SK-N-SH treated with all-trans-retinoic acid at 6 μM for 48 hours (cell line): ENCODE measurements at regions not wholly inside any gene's neighbourhood (a gene's known extent, or its start where the extent isn't known, plus 50 kb on each side); places are given as distances from the start of the nearest gene placed in this dataset.

Source experiments
- ARNTL ChIP-seq: fragments of 450-650 bp; formaldehyde crosslinking; IDR thresholded peaks from 2 replicates; pipeline ENCODE4 v1.5.0; 2020; ENCODE audit warnings: low read depth, mild to moderate bottlenecking, moderate library complexity, borderline replicate concordance
- GLIS3 ChIP-seq: fragments of 250-450 bp; sonication (Bioruptor Pico); IDR thresholded peaks from 2 replicates; pipeline ENCODE4 v1.5.0; 2020; ENCODE audit warnings: mild to moderate bottlenecking, moderate library complexity
- ISL1 ChIP-seq: fragments of 250-450 bp; sonication (Bioruptor Pico); IDR thresholded peaks from 2 replicates; pipeline ENCODE4 v2.1.2; 2022; ENCODE audit warnings: mild to moderate bottlenecking, moderate library complexity
- OSR1 ChIP-seq: fragments of 250-450 bp; sonication (Bioruptor Pico); IDR thresholded peaks from 2 replicates; pipeline ENCODE4 v1.8.0; 2022; ENCODE audit warnings: moderate library complexity, mild to moderate bottlenecking, inconsistent platforms
- RARB ChIP-seq: fragments of 250-450 bp; sonication (Bioruptor Pico); IDR thresholded peaks from 2 replicates; pipeline ENCODE4 v1.8.0; 2021; ENCODE audit warnings: mild to moderate bottlenecking, moderate library complexity
- TCF4 ChIP-seq: fragments of 250-450 bp; sonication (Bioruptor Pico); IDR thresholded peaks from 2 replicates; pipeline ENCODE4 v1.8.0; 2021; ENCODE audit warnings: mild to moderate bottlenecking, moderate library complexity, borderline replicate concordance
- ZFP30 ChIP-seq: fragments of 450-650 bp; formaldehyde crosslinking; IDR thresholded peaks from 2 replicates; pipeline ENCODE4 v1.5.0; 2022; ENCODE audit warnings: mild to moderate bottlenecking, moderate library complexity
- ZNF8 ChIP-seq: fragments of 450-650 bp; formaldehyde crosslinking; IDR thresholded peaks from 2 replicates; pipeline ENCODE4 v1.5.0; 2020; ENCODE audit warnings: mild to moderate bottlenecking, moderate library complexity
- TF ChIP-seq, protein P1 (sequence below): fragments of 250-450 bp; sonication (Bioruptor Pico); IDR thresholded peaks from 2 replicates; pipeline ENCODE4 v1.8.0; 2021; ENCODE audit warnings: low read depth, mild to moderate bottlenecking, moderate library complexity, borderline replicate concordance
- TF ChIP-seq, protein P2 (sequence below): fragments of 250-450 bp; sonication (Bioruptor Pico); IDR thresholded peaks from 2 replicates; pipeline ENCODE4 v1.8.0; 2020; ENCODE audit warnings: mild to moderate bottlenecking, moderate library complexity, borderline replicate concordance
- TF ChIP-seq, protein P3 (sequence below): fragments of 250-450 bp; sonication (Bioruptor Pico); IDR thresholded peaks from 2 replicates; pipeline ENCODE4 v1.5.1; 2021; ENCODE audit warnings: mild to moderate bottlenecking, moderate library complexity
- TF ChIP-seq, protein P4 (sequence below): fragments of 250-450 bp; sonication (Bioruptor Pico); IDR thresholded peaks from 2 replicates; pipeline ENCODE4 v1.5.1; 2020; ENCODE audit warnings: low read depth, mild to moderate bottlenecking, moderate library complexity

- no peak for TF ChIP-seq TCF4
- TF ChIP-seq, protein P1, sequence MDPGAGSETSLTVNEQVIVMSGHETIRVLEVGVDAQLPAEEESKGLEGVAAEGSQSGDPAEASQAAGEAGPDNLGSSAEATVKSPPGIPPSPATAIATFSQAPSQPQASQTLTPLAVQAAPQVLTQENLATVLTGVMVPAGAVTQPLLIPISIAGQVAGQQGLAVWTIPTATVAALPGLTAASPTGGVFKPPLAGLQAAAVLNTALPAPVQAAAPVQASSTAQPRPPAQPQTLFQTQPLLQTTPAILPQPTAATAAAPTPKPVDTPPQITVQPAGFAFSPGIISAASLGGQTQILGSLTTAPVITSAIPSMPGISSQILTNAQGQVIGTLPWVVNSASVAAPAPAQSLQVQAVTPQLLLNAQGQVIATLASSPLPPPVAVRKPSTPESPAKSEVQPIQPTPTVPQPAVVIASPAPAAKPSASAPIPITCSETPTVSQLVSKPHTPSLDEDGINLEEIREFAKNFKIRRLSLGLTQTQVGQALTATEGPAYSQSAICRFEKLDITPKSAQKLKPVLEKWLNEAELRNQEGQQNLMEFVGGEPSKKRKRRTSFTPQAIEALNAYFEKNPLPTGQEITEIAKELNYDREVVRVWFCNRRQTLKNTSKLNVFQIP, result no peak
- no peak for TF ChIP-seq ISL1 (CRISPR knock-in tag)
- TF ChIP-seq, protein P2, sequence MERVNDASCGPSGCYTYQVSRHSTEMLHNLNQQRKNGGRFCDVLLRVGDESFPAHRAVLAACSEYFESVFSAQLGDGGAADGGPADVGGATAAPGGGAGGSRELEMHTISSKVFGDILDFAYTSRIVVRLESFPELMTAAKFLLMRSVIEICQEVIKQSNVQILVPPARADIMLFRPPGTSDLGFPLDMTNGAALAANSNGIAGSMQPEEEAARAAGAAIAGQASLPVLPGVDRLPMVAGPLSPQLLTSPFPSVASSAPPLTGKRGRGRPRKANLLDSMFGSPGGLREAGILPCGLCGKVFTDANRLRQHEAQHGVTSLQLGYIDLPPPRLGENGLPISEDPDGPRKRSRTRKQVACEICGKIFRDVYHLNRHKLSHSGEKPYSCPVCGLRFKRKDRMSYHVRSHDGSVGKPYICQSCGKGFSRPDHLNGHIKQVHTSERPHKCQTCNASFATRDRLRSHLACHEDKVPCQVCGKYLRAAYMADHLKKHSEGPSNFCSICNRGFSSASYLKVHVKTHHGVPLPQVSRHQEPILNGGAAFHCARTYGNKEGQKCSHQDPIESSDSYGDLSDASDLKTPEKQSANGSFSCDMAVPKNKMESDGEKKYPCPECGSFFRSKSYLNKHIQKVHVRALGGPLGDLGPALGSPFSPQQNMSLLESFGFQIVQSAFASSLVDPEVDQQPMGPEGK (CRISPR knock-in tag), result no peak
- TF ChIP-seq GLIS3 (CRISPR knock-in tag), result no peak
- no peak for TF ChIP-seq RARB (CRISPR knock-in tag)
- no peak for TF ChIP-seq ARNTL (CRISPR knock-in tag)
- TF ChIP-seq, protein P3, sequence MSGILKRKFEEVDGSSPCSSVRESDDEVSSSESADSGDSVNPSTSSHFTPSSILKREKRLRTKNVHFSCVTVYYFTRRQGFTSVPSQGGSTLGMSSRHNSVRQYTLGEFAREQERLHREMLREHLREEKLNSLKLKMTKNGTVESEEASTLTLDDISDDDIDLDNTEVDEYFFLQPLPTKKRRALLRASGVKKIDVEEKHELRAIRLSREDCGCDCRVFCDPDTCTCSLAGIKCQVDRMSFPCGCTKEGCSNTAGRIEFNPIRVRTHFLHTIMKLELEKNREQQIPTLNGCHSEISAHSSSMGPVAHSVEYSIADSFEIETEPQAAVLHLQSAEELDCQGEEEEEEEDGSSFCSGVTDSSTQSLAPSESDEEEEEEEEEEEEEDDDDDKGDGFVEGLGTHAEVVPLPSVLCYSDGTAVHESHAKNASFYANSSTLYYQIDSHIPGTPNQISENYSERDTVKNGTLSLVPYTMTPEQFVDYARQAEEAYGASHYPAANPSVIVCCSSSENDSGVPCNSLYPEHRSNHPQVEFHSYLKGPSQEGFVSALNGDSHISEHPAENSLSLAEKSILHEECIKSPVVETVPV (CRISPR knock-in tag), result no peak
- TF ChIP-seq OSR1, result no peak
- TF ChIP-seq ZFP30 (CRISPR knock-in tag), result no peak
- TF ChIP-seq ZNF8 (CRISPR knock-in tag), result no peak
- TF ChIP-seq, protein P4, sequence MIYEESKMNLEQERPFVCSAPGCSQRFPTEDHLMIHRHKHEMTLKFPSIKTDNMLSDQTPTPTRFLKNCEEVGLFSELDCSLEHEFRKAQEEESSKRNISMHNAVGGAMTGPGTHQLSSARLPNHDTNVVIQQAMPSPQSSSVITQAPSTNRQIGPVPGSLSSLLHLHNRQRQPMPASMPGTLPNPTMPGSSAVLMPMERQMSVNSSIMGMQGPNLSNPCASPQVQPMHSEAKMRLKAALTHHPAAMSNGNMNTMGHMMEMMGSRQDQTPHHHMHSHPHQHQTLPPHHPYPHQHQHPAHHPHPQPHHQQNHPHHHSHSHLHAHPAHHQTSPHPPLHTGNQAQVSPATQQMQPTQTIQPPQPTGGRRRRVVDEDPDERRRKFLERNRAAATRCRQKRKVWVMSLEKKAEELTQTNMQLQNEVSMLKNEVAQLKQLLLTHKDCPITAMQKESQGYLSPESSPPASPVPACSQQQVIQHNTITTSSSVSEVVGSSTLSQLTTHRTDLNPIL (CRISPR knock-in tag), result no peak
Measured at GRCh38 chr13:76019421-76020044, 383.4 kb downstream of the LMO7 start.
